Natural killer cell (primary cell): ENCODE measurements at regions not wholly inside any gene's neighbourhood (a gene's known extent, or its start where the extent isn't known, plus 50 kb on each side); places are given as distances from the start of the nearest gene placed in this dataset.

Experiments
- ATAC-seq, 3 donors: fragments of 150-1000 bp in 2 of 3; fragments of 200-7000 bp in 1 of 3; cut with Tn5 transposase; 1 replicate in 1 of 3; 2 replicates in 2 of 3; pipeline ENCODE4 v1.10.0; 2021; ENCODE audit warnings: mild to moderate bottlenecking in 2 of 3, moderate library complexity in 2 of 3
- DNase-seq, 2 donors: peaks; one replicate each; pipeline versions ENCODE4 v3.0.0 to v3.0.0-alpha.2; 2013 to 2021; ENCODE audit warnings: mixed read lengths in 1 of 2
- H3K27ac ChIP-seq: one replicate; pipeline ENCODE4 v1.5.1; 2013; ENCODE audit warnings: mild to moderate bottlenecking, low read length
- H3K27me3 ChIP-seq: one replicate; pipeline ENCODE4 v1.6.1; 2013; ENCODE audit warnings: low read length; ENCODE audit not compliant: control insufficient read depth, insufficient read depth
- H3K36me3 ChIP-seq: one replicate; pipeline ENCODE4 v1.6.1; 2013; ENCODE audit warnings: low read length; ENCODE audit not compliant: control insufficient read depth, insufficient read depth
- H3K4me1 ChIP-seq: one replicate; pipeline ENCODE4 v1.6.1; 2013; ENCODE audit warnings: low read length; ENCODE audit not compliant: control insufficient read depth, insufficient read depth
- H3K4me3 ChIP-seq: one replicate; pipeline ENCODE4 v1.5.1; 2013; ENCODE audit warnings: low read length
- H3K9me3 ChIP-seq: one replicate; pipeline ENCODE4 v1.6.1; 2013; ENCODE audit warnings: low read length; ENCODE audit not compliant: control insufficient read depth, insufficient read depth
- H3K27ac Mint-ChIP-seq, 2 donors: one replicate each; pipeline ENCODE4 v1.8.0; 2022; ENCODE audit warnings: mild to moderate bottlenecking in 2 of 2, mixed read lengths in 2 of 2, moderate library complexity in 1 of 2
- H3K27me3 Mint-ChIP-seq, 2 donors: one replicate each; pipeline ENCODE4 v1.8.0; 2022; ENCODE audit warnings: low read depth in 2 of 2, mixed read lengths in 2 of 2
- H3K36me3 Mint-ChIP-seq: one replicate; pipeline ENCODE4 v1.8.0; 2022; ENCODE audit warnings: mixed read lengths
- H3K4me1 Mint-ChIP-seq, 2 donors: one replicate each; pipeline ENCODE4 v1.8.0; 2022; ENCODE audit warnings: mixed read lengths in 2 of 2
- H3K4me3 Mint-ChIP-seq: one replicate; pipeline ENCODE4 v1.8.0; 2022; ENCODE audit warnings: mild to moderate bottlenecking, moderate library complexity, mixed read lengths
- H3K9me3 Mint-ChIP-seq, 2 donors: one replicate each; pipeline ENCODE4 v1.8.0; 2022; ENCODE audit warnings: mixed read lengths in 2 of 2
- CTCF ChIP-seq: fragments of 200-600 bp; IDR thresholded peaks from one replicate; pipeline ENCODE4 v1.8.0; 2022; ENCODE audit warnings: antibody characterized with exemption
- WGBS: methylation state at CpG from one replicate; pipeline ENCODE4 v1.1.7; 2013; ENCODE audit warnings: missing lambda C conversion rate; ENCODE audit not compliant: insufficient coverage; 5-methylcytosine and 5-hydroxymethylcytosine counted together
- intact Hi-C: fragments of 100-400 bp; cut with micrococcal nuclease; formaldehyde crosslinking; loops from one replicate; pipeline ENCODE4 v1.14.2; 2022

DNA sequence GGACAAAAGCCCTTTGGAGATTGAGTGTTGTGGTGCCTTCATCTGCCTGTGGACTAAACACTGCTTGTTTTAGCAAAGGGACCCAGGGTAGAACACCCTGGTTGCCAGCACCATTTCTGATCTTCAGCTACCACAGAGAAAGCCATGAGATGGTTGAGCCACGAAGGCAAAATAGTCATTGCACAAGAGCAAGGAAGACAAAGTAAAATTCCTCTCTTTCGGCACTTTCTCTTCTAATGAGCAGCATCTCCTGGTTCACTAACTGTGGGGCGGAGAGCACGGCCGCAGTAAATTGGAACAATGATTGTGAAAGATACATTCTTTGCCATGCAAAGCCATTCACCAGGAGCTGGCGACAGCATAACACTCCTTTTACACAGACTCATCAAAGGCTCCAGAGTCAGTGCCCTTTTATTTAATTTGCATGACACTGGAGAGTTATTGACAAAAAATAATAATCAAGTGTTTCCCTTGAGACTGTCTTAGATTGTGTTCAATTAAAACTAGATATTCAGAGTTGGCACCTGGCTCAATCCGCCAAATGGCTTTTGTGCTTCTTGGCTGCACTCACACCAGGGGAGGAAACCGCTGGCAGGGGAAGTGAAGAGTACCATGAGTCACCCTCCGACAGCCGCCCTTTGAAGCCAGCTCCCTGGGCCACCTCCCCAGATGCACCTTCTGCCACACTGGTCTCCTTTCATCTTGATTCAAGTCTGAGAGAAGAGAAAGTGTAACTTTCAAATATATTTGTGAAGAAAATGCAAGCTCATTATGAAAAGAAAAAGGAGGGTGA lies 100.5 kb upstream of the MEIS1 start:
- no peak for DNase-seq
- intact Hi-C loops = no loop called here
- Histone ChIP-seq H3K36me3 (no peaks in the 10 kb centered on the region), H3K4me1 (no peaks in the 10 kb centered on the region), H3K4me3 (no peak overlapping the region), H3K27ac (no peak overlapping the region), H3K27me3 (no peaks in the 10 kb centered on the region), H3K9me3 (no peaks in the 10 kb centered on the region)
- H3K27ac Mint-ChIP-seq = no peak overlapping the region
- H3K9me3 Mint-ChIP-seq = peaks cover 2 to 5% of the 10 kb centered on the region in 2 donors
- WGBS = 87% methylated on average over 10 of the region's 10 CpGs
- no peak for ATAC-seq
- H3K4me1 Mint-ChIP-seq = no peaks in the 10 kb centered on the region
- TF ChIP-seq CTCF = no peak
- H3K36me3 Mint-ChIP-seq = no peaks in the 10 kb centered on the region
- H3K4me3 Mint-ChIP-seq = no peak overlapping the region
- no peaks in the 10 kb centered on the region for H3K27me3 Mint-ChIP-seq

DNA sequence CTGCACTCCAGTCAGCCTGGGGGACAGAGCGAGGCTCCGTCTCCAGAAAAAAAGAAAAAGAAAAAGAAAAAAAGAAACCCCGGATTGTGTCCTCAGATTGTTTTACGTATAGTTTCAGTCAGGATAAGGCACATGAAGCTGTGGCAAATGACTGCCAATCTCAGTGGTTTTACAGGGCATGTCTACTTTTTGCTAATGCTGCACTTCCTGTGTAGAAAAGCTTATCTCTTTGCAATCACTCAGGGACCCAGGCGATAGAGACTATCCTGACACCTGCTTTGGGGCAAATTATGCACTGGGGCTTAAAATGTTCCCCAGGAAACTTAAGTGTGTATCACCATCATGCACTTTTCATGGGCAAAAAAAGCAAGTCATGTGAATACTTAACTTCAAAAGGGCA lies 103.7 kb upstream of the MEIS1 start:
- TF ChIP-seq CTCF = no peak
- H3K9me3 Mint-ChIP-seq = peaks cover 2 to 5% of the 10 kb centered on the region in 2 donors
- intact Hi-C loops = no loop called here
- H3K4me1 ChIP-seq = no peaks in the 10 kb centered on the region
- H3K4me3 Mint-ChIP-seq = no peak overlapping the region
- no peak overlapping the region for H3K27ac Mint-ChIP-seq
- DNase-seq (no peak), ATAC-seq (no peak)
- no peaks in the 10 kb centered on the region for H3K36me3 ChIP-seq
- H3K4me1 Mint-ChIP-seq = no peaks in the 10 kb centered on the region
- H3K27ac ChIP-seq = no peak overlapping the region
- H3K9me3 ChIP-seq = no peaks in the 10 kb centered on the region
- 77% methylated on average over 5 of the region's 5 CpGs for WGBS
- H3K27me3 ChIP-seq = no peaks in the 10 kb centered on the region
- H3K27me3 Mint-ChIP-seq = peaks cover 0 to 2% of the 10 kb centered on the region in 2 donors
- no peaks in the 10 kb centered on the region for H3K36me3 Mint-ChIP-seq
- H3K4me3 ChIP-seq = no peak overlapping the region

GRCh38 chr2:66329081-66329605 lies 105.8 kb upstream of the MEIS1 start:
- Mint-ChIP-seq H3K4me1 (no peaks in the 10 kb centered on the region), H3K27ac (no peak overlapping the region), H3K27me3 (peaks cover 0 to 2% of the 10 kb centered on the region in 2 donors), H3K9me3 (peaks cover 0 to 2% of the 10 kb centered on the region in 2 donors), H3K36me3 (no peaks in the 10 kb centered on the region), H3K4me3 (no peak overlapping the region)
- no peaks in the 10 kb centered on the region for H3K9me3 ChIP-seq
- WGBS = 83% methylated on average over 5 of the region's 5 CpGs
- H3K36me3 ChIP-seq = no peaks in the 10 kb centered on the region
- no peak overlapping the region for H3K4me3 ChIP-seq
- no peaks in the 10 kb centered on the region for H3K4me1 ChIP-seq
- TF ChIP-seq CTCF = no peak
- DNase-seq (no peak), ATAC-seq (no peak)
- no peaks in the 10 kb centered on the region for H3K27me3 ChIP-seq
- no peak overlapping the region for H3K27ac ChIP-seq
- intact Hi-C loops = no loop called here
